ENCODE measurements at regions not wholly inside any gene's neighbourhood (a gene's known extent, or its start where the extent isn't known, plus 50 kb on each side); places are given as distances from the start of the nearest gene placed in this dataset.

GRCh38 chr10:108785011-108785410, 1138.3 kb downstream of the XPNPEP1 start:
- H3K36me3 ChIP-seq (ENCODE audit: insufficient read depth, low read length) = no peaks in the 10 kb centered on the region
- H3K4me3 ChIP-seq (ENCODE audit: low read depth, low read length, poor library complexity, severe bottlenecking) = no peak overlapping the region
- H3K4me2 ChIP-seq (ENCODE audit: low read length) = no peak overlapping the region
- no peak overlapping the region for H3K9ac ChIP-seq (ENCODE audit: low read length)
- H3K9me2 ChIP-seq (ENCODE audit: low read depth, low read length) = no peaks in the 10 kb centered on the region
- peaks cover 2% of the 10 kb centered on the region; the same call in 1 of the 2 replicates for H3K9me3 ChIP-seq (ENCODE audit: low read length)
- H4K20me1 ChIP-seq (ENCODE audit: insufficient read depth, low read length) = no peaks in the 10 kb centered on the region
- H3K4me1 ChIP-seq (ENCODE audit: insufficient read depth, low read length, severe bottlenecking) = no peaks in the 10 kb centered on the region
- H3K27me3 ChIP-seq (ENCODE audit: insufficient read depth, low read length) = no peaks in the 10 kb centered on the region
- no peaks in the 10 kb centered on the region for H3K79me2 ChIP-seq (ENCODE audit: insufficient read depth, low read length)
- H2AFZ ChIP-seq (ENCODE audit: low read length) = no peak overlapping the region
- no peaks in the 10 kb centered on the region for H3F3A ChIP-seq (ENCODE audit: insufficient read depth, low read length)
- TF ChIP-seq, protein P1, sequence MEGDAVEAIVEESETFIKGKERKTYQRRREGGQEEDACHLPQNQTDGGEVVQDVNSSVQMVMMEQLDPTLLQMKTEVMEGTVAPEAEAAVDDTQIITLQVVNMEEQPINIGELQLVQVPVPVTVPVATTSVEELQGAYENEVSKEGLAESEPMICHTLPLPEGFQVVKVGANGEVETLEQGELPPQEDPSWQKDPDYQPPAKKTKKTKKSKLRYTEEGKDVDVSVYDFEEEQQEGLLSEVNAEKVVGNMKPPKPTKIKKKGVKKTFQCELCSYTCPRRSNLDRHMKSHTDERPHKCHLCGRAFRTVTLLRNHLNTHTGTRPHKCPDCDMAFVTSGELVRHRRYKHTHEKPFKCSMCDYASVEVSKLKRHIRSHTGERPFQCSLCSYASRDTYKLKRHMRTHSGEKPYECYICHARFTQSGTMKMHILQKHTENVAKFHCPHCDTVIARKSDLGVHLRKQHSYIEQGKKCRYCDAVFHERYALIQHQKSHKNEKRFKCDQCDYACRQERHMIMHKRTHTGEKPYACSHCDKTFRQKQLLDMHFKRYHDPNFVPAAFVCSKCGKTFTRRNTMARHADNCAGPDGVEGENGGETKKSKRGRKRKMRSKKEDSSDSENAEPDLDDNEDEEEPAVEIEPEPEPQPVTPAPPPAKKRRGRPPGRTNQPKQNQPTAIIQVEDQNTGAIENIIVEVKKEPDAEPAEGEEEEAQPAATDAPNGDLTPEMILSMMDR (IDR thresholded peaks at IDR 0.05; ENCODE audit: low read length) = no peak
- no peak for TF ChIP-seq EZH2 (IDR thresholded peaks at IDR 0.05; ENCODE audit: borderline replicate concordance, low read length)
- no peak overlapping the region for H3K27ac ChIP-seq (ENCODE audit: low read depth, low read length, poor library complexity, severe bottlenecking)

- no peaks in the 10 kb centered on the region for H3K27me3 ChIP-seq (ENCODE audit: insufficient read depth, low read length)
- no peaks in the 10 kb centered on the region for H3K79me2 ChIP-seq (ENCODE audit: insufficient read depth, low read length)
- no peak overlapping the region for H3K27ac ChIP-seq (ENCODE audit: low read depth, low read length, poor library complexity, severe bottlenecking)
- H3F3A ChIP-seq (ENCODE audit: insufficient read depth, low read length) = no peaks in the 10 kb centered on the region
- no peak overlapping the region for H2AFZ ChIP-seq (ENCODE audit: low read length)
- H3K4me3 ChIP-seq (ENCODE audit: low read depth, low read length, poor library complexity, severe bottlenecking) = no peak overlapping the region
- H3K4me1 ChIP-seq (ENCODE audit: insufficient read depth, low read length, severe bottlenecking) = no peaks in the 10 kb centered on the region
- no peak for TF ChIP-seq EZH2 (IDR thresholded peaks at IDR 0.05; ENCODE audit: borderline replicate concordance, low read length)
- TF ChIP-seq, protein P1 (IDR thresholded peaks at IDR 0.05; ENCODE audit: low read length) = no peak
- H4K20me1 ChIP-seq (ENCODE audit: insufficient read depth, low read length) = no peaks in the 10 kb centered on the region
- no peak overlapping the region for H3K4me2 ChIP-seq (ENCODE audit: low read length)
- H3K36me3 ChIP-seq (ENCODE audit: insufficient read depth, low read length) = no peaks in the 10 kb centered on the region
- no peak overlapping the region for H3K9ac ChIP-seq (ENCODE audit: low read length)
- H3K9me3 ChIP-seq (ENCODE audit: low read length) = peaks cover 2% of the 10 kb centered on the region; the same call in 1 of the 2 replicates
- H3K9me2 ChIP-seq (ENCODE audit: low read depth, low read length) = no peaks in the 10 kb centered on the region
These were observed 1138.8 kb downstream of the XPNPEP1 start for GRCh38 chr10:108784534-108784933.

GRCh38 chr10:108783897-108784296, 1139.4 kb downstream of the XPNPEP1 start:
- H3F3A ChIP-seq (ENCODE audit: insufficient read depth, low read length) = no peaks in the 10 kb centered on the region
- H3K27ac ChIP-seq (ENCODE audit: low read depth, low read length, poor library complexity, severe bottlenecking) = no peak overlapping the region
- no peak overlapping the region for H2AFZ ChIP-seq (ENCODE audit: low read length)
- no peaks in the 10 kb centered on the region for H4K20me1 ChIP-seq (ENCODE audit: insufficient read depth, low read length)
- H3K79me2 ChIP-seq (ENCODE audit: insufficient read depth, low read length) = no peaks in the 10 kb centered on the region
- H3K4me2 ChIP-seq (ENCODE audit: low read length) = no peak overlapping the region
- no peak overlapping the region for H3K4me3 ChIP-seq (ENCODE audit: low read depth, low read length, poor library complexity, severe bottlenecking)
- H3K27me3 ChIP-seq (ENCODE audit: insufficient read depth, low read length) = no peaks in the 10 kb centered on the region
- no peaks in the 10 kb centered on the region for H3K36me3 ChIP-seq (ENCODE audit: insufficient read depth, low read length)
- H3K4me1 ChIP-seq (ENCODE audit: insufficient read depth, low read length, severe bottlenecking) = no peaks in the 10 kb centered on the region
- H3K9me3 ChIP-seq (ENCODE audit: low read length) = peaks cover 2% of the 10 kb centered on the region; the same call in 1 of the 2 replicates
- TF ChIP-seq EZH2 (IDR thresholded peaks at IDR 0.05; ENCODE audit: borderline replicate concordance, low read length) = no peak
- TF ChIP-seq, protein P1 (IDR thresholded peaks at IDR 0.05; ENCODE audit: low read length) = peak; percentile 75
- H3K9ac ChIP-seq (ENCODE audit: low read length) = no peak overlapping the region
- H3K9me2 ChIP-seq (ENCODE audit: low read depth, low read length) = no peaks in the 10 kb centered on the region

All from OCI-LY1 (cell line).